ENCODE measurements at regions not wholly inside any gene's neighbourhood (a gene's known extent, or its start where the extent isn't known, plus 50 kb on each side); places are given as distances from the start of the nearest gene placed in this dataset.

GRCh38 chrX:8030361-8030760, 103.1 kb upstream of the PNPLA4 start:
- ChIA-PET POLR2A (ENCODE audit: low non-redundant PET) (no interaction called here), CTCF (no interaction called here)
- no TSS peak for BruUV-seq (replicated peaks)
- TF ChIP-seq EZH2 (IDR thresholded peaks at IDR 0.05; ENCODE audit: borderline replicate concordance, low read depth, low read length, poor library complexity, severe bottlenecking) (no peak), CTCF (conservative IDR thresholded peaks at IDR 0.05; ENCODE audit: low read depth, low read length) (no peak)
- Histone ChIP-seq H3K27me3 (replicated peaks; ENCODE audit: insufficient read depth, low read depth, low read length, poor library complexity) (no peaks in the 10 kb centered on the region), H3K36me3 (ENCODE audit: insufficient read depth, low read length, poor library complexity, severe bottlenecking) (no peaks in the 10 kb centered on the region), H3K4me1 (ENCODE audit: insufficient read depth, low read length, poor library complexity, severe bottlenecking) (no peaks in the 10 kb centered on the region), H3K9me3 (ENCODE audit: low read depth, low read length, poor library complexity, severe bottlenecking) (no peaks in the 10 kb centered on the region), H3K4me3 (ENCODE audit: low read depth, low read length, poor library complexity, severe bottlenecking) (no peak overlapping the region), H3K27ac (ENCODE audit: low read depth, low read length, poor library complexity, severe bottlenecking) (no peak overlapping the region)
- DNase-seq (ENCODE audit: low spot score) = no peak
- intact Hi-C loops (cut with micrococcal nuclease; ENCODE audit: unreplicated experiment) = no loop called here

- intact Hi-C loops (cut with micrococcal nuclease; ENCODE audit: unreplicated experiment) = no loop called here
- CTCF ChIA-PET = no interaction called here
- no peaks in the 10 kb centered on the region for H3K4me1 ChIP-seq (ENCODE audit: insufficient read depth, low read length, poor library complexity, severe bottlenecking)
- no peak overlapping the region for H3K27ac ChIP-seq (ENCODE audit: low read depth, low read length, poor library complexity, severe bottlenecking)
- no peaks in the 10 kb centered on the region for H3K9me3 ChIP-seq (ENCODE audit: low read depth, low read length, poor library complexity, severe bottlenecking)
- no peaks in the 10 kb centered on the region for H3K27me3 ChIP-seq (replicated peaks; ENCODE audit: insufficient read depth, low read depth, low read length, poor library complexity)
- H3K4me3 ChIP-seq (ENCODE audit: low read depth, low read length, poor library complexity, severe bottlenecking) = no peak overlapping the region
- no peak for DNase-seq (ENCODE audit: low spot score)
- H3K36me3 ChIP-seq (ENCODE audit: insufficient read depth, low read length, poor library complexity, severe bottlenecking) = no peaks in the 10 kb centered on the region
- TF ChIP-seq CTCF (conservative IDR thresholded peaks at IDR 0.05; ENCODE audit: low read depth, low read length) = no peak
- no peak for TF ChIP-seq EZH2 (IDR thresholded peaks at IDR 0.05; ENCODE audit: borderline replicate concordance, low read depth, low read length, poor library complexity, severe bottlenecking)
- POLR2A ChIA-PET (ENCODE audit: low non-redundant PET) = no interaction called here
- no TSS peak for BruUV-seq (replicated peaks)
These were observed 100.6 kb upstream of the PNPLA4 start for GRCh38 chrX:8027827-8028226.

- no TSS peak for BruUV-seq (replicated peaks)
- no peak for DNase-seq (ENCODE audit: low spot score)
- TF ChIP-seq CTCF (conservative IDR thresholded peaks at IDR 0.05; ENCODE audit: low read depth, low read length) = no peak
- no peak for TF ChIP-seq EZH2 (IDR thresholded peaks at IDR 0.05; ENCODE audit: borderline replicate concordance, low read depth, low read length, poor library complexity, severe bottlenecking)
- no peaks in the 10 kb centered on the region for H3K27me3 ChIP-seq (replicated peaks; ENCODE audit: insufficient read depth, low read depth, low read length, poor library complexity)
- no peaks in the 10 kb centered on the region for H3K4me1 ChIP-seq (ENCODE audit: insufficient read depth, low read length, poor library complexity, severe bottlenecking)
- intact Hi-C loops (cut with micrococcal nuclease; ENCODE audit: unreplicated experiment) = no loop called here
- POLR2A ChIA-PET (ENCODE audit: low non-redundant PET) = no interaction called here
- no peaks in the 10 kb centered on the region for H3K9me3 ChIP-seq (ENCODE audit: low read depth, low read length, poor library complexity, severe bottlenecking)
- no peaks in the 10 kb centered on the region for H3K36me3 ChIP-seq (ENCODE audit: insufficient read depth, low read length, poor library complexity, severe bottlenecking)
- H3K4me3 ChIP-seq (ENCODE audit: low read depth, low read length, poor library complexity, severe bottlenecking) = no peak overlapping the region
- no peak overlapping the region for H3K27ac ChIP-seq (ENCODE audit: low read depth, low read length, poor library complexity, severe bottlenecking)
- CTCF ChIA-PET = no interaction called here
These were observed 98.5 kb upstream of the PNPLA4 start for GRCh38 chrX:8025705-8026104.
